HG03025 (cell line): ENCODE measurements at regions not wholly inside any gene's neighbourhood (a gene's known extent, or its start where the extent isn't known, plus 50 kb on each side); places are given as distances from the start of the nearest gene placed in this dataset.
"Not testable (repeated sequence)": the region's sequence is repeated elsewhere in the genome, so short reads cannot be mapped to it uniquely, and the experiment has no call there.

Source experiments
- ATAC-seq: cut with Tn5 transposase; IDR thresholded peaks from one replicate; pipeline ENCODE4 v1.9.1; 2021; ENCODE audit warnings: mild to moderate bottlenecking, moderate library complexity; ENCODE audit not compliant: unreplicated experiment, low FRiP score

GRCh38 chr4:159904906-159905305 is 802.0 kb downstream of the RAPGEF2 start:
- ATAC-seq, result no peak

GRCh38 chr4:159906051-159906450 is 803.2 kb downstream of the RAPGEF2 start:
- ATAC-seq, result no peak

GRCh38 chr4:159906517-159906916 is 803.6 kb downstream of the RAPGEF2 start:
- ATAC-seq, result no peak

- no peak for ATAC-seq
Measured at GRCh38 chr4:159910721-159911120, 807.8 kb downstream of the RAPGEF2 start.

- ATAC-seq, result no peak
Measured at GRCh38 chr4:159922119-159922518, 819.2 kb downstream of the RAPGEF2 start.

- ATAC-seq, result no peak
Measured at GRCh38 chr4:159925770-159926169, 822.9 kb downstream of the RAPGEF2 start.

GRCh38 chr4:159926871-159927270 is 824.0 kb downstream of the RAPGEF2 start:
- no peak for ATAC-seq

GRCh38 chr4:159927781-159928180 is 824.9 kb downstream of the RAPGEF2 start:
- no peak for ATAC-seq

- ATAC-seq, result not testable (repeated sequence)
Measured at GRCh38 chr4:159934602-159935001, 831.7 kb downstream of the RAPGEF2 start.

- no peak for ATAC-seq
Measured at GRCh38 chr4:159937595-159937994, 834.7 kb downstream of the RAPGEF2 start.

GRCh38 chr4:159939681-159940080 is 836.8 kb downstream of the RAPGEF2 start:
- ATAC-seq, result not testable (repeated sequence)

- no peak for ATAC-seq
Measured at GRCh38 chr4:159941076-159941475, 838.2 kb downstream of the RAPGEF2 start.

- no peak for ATAC-seq
Measured at GRCh38 chr4:159944477-159944876, 841.6 kb downstream of the RAPGEF2 start.

GRCh38 chr4:159946983-159947615 is 844.2 kb downstream of the RAPGEF2 start:
- no peak for ATAC-seq

GRCh38 chr4:159950707-159951106 is 847.8 kb downstream of the RAPGEF2 start:
- no peak for ATAC-seq

- ATAC-seq, result no peak
Measured at GRCh38 chr4:159966746-159967145, 863.9 kb downstream of the RAPGEF2 start.

- not testable (repeated sequence) for ATAC-seq
Measured at GRCh38 chr4:159976871-159977482, 874.1 kb downstream of the RAPGEF2 start.

- no peak for ATAC-seq
Measured at GRCh38 chr4:159977907-159978617, 875.2 kb downstream of the RAPGEF2 start.

- no peak for ATAC-seq
Measured at GRCh38 chr4:159979351-159979750, 876.5 kb downstream of the RAPGEF2 start.

GRCh38 chr4:159979953-159980352 is 877.1 kb downstream of the RAPGEF2 start:
- ATAC-seq, result no peak

GRCh38 chr4:159980826-159981468 is 878.1 kb downstream of the RAPGEF2 start:
- no peak for ATAC-seq
